Suprapubic skin (tissue), 3 donors: ENCODE measurements at regions not wholly inside any gene's neighbourhood (a gene's known extent, or its start where the extent isn't known, plus 50 kb on each side); places are given as distances from the start of the nearest gene placed in this dataset.

Experiments
- CTCF ChIP-seq, 2 donors: fragments of 200-600 bp in 1 of 2; fragments of 450-650 bp in 1 of 2; sonication (generic) in 1 of 2; IDR thresholded peaks; one replicate each; pipeline ENCODE4 v1.5.1; 2016 to 2019; ENCODE audit warnings: antibody characterized with exemption in 2 of 2, mild to moderate bottlenecking in 1 of 2, moderate library complexity in 1 of 2
- EP300 ChIP-seq: sonication (generic); formaldehyde crosslinking; IDR thresholded peaks from one replicate; pipeline ENCODE4 v1.6.1; 2017; ENCODE audit warnings: antibody characterized with exemption

GRCh38 chr5:86866036-86866435 lies 248.3 kb downstream of the COX7C start:
- TF ChIP-seq CTCF (IDR thresholded peaks at IDR 0.05) (no peak), EP300 (no peak)
